K562 (cell line): ENCODE measurements at regions not wholly inside any gene's neighbourhood (a gene's known extent, or its start where the extent isn't known, plus 50 kb on each side); places are given as distances from the start of the nearest gene placed in this dataset.

Source experiments
- ATAC-seq: fragments of 200-7000 bp; cut with Tn5 transposase; 3 replicates; pipeline ENCODE4 v1.9.1; 2020; ENCODE audit warnings: moderate library complexity
- BruUV-seq: library from RNA; stranded (reverse); fragments of 400-500 nt; replicated peaks from 2 replicates; lab custom pipeline; 2021; lab: Mats Ljungman, UMichigan
- CTCF ChIA-PET: fragments of 300-600 bp; formaldehyde crosslinking; extraction: SDS; loops from one replicate; lab custom pipeline; 2021; ENCODE audit warnings: low intra/inter-chr PET ratio; lab: Yijun Ruan, JAX
- POLR2A ChIA-PET: fragments of 300-600, 350-650 bp; sonication (Branson Sonifier 250); formaldehyde crosslinking; extraction: SDS; loops from one replicate; lab custom pipeline; 2021; ENCODE audit warnings: antibody characterized with exemption, inconsistent platforms; lab: Yijun Ruan, JAX
- DNase-seq, 4 experiments: peaks; one replicate each; pipeline versions ENCODE4 v3.0.0 to v3.0.0-alpha.2; 2011 to 2018; ENCODE audit warnings: low spot score in 3 of 4, mixed read lengths in 3 of 4; ENCODE audit errors: extremely low read depth in 1 of 4
- FAIRE-seq: peaks from 2 replicates; lab custom pipeline; 2011; peaks lifted over from hg19 to GRCh38; lab: Jason Lieb, UNC
- H2AFZ ChIP-seq: 2 replicates; pipeline ENCODE4 v1.6.0; 2011; ENCODE audit warnings: low read depth, low read length, control low read depth, inconsistent platforms
- H3K27ac ChIP-seq: fragments of 200-600 bp; 3 replicates; pipeline ENCODE4 v1.8.0; 2011; ENCODE audit warnings: low read depth, mild to moderate bottlenecking, control low read depth, inconsistent platforms, low read length, moderate library complexity, mixed read lengths; ENCODE audit errors: extremely low read depth
- H3K27me3 ChIP-seq, 2 experiments: fragments of 300-600 bp in 1 of 2; 2 replicates in 1 of 2; 3 replicates in 1 of 2; pipeline versions ENCODE4 v1.6.0 to v1.8.0; 2011; ENCODE audit warnings: inconsistent platforms in 2 of 2, low read length in 2 of 2, mild to moderate bottlenecking in 1 of 2, mixed read lengths in 1 of 2, moderate library complexity in 1 of 2; ENCODE audit not compliant: control insufficient read depth in 2 of 2, insufficient read depth in 2 of 2
- H3K36me3 ChIP-seq: fragments of 300-600 bp; 3 replicates; pipeline ENCODE4 v1.8.0; 2011; ENCODE audit warnings: mild to moderate bottlenecking, low read length, inconsistent platforms; ENCODE audit not compliant: control insufficient read depth, insufficient read depth
- H3K4me1 ChIP-seq, 2 experiments: fragments of 200-600 bp in 1 of 2; replicated peaks in 1 of 2; 2 replicates in 1 of 2; 3 replicates in 1 of 2; pipeline versions ENCODE4 v1.5.1 to v1.8.0; 2011; ENCODE audit warnings: inconsistent platforms in 2 of 2, low read length in 2 of 2, mild to moderate bottlenecking in 1 of 2, mixed read lengths in 1 of 2, moderate library complexity in 1 of 2; ENCODE audit not compliant: control insufficient read depth in 2 of 2, insufficient read depth in 2 of 2
- H3K4me2 ChIP-seq: 2 replicates; pipeline ENCODE4 v1.6.1; 2011; ENCODE audit warnings: low read length, control low read depth, inconsistent platforms, mixed read lengths; ENCODE audit not compliant: insufficient read depth
- H3K4me3 ChIP-seq: fragments of 200-600 bp; sonication (generic), shearing (Covaris generic); 2 replicates; pipeline ENCODE4 v1.5.1; 2016; ENCODE audit warnings: control low read depth, inconsistent platforms
- H3K79me2 ChIP-seq: fragments of 200-600 bp; 3 replicates; pipeline ENCODE4 v1.8.0; 2011; ENCODE audit warnings: low read length, inconsistent platforms; ENCODE audit not compliant: control insufficient read depth, insufficient read depth
- H3K9ac ChIP-seq, 2 experiments: 2 replicates each; pipeline versions ENCODE4 v1.6.0 to v1.6.1; 2011; ENCODE audit warnings: low read depth in 2 of 2, low read length in 2 of 2, control low read depth in 1 of 2, inconsistent platforms in 1 of 2, mild to moderate bottlenecking in 1 of 2, mixed read lengths in 1 of 2; ENCODE audit not compliant: insufficient read depth in 1 of 2
- H3K9me1 ChIP-seq: one replicate; pipeline ENCODE4 v1.6.0; 2011; ENCODE audit warnings: inconsistent platforms, mild to moderate bottlenecking, low read length, moderate library complexity; ENCODE audit not compliant: control insufficient read depth, insufficient read depth
- H3K9me3 ChIP-seq: replicated peaks from 2 replicates; pipeline ENCODE4 v1.5.1; 2011; ENCODE audit warnings: low read depth, low read length, inconsistent platforms; ENCODE audit not compliant: control insufficient read depth, insufficient read depth
- H4K20me1 ChIP-seq: replicated peaks from 2 replicates; pipeline ENCODE4 v1.6.1; 2011; ENCODE audit warnings: low read length, inconsistent platforms, mixed read lengths; ENCODE audit not compliant: control insufficient read depth, insufficient read depth
- FOXM1 ChIP-seq, 2 experiments: fragments of 450-650 bp in 1 of 2; sonication (generic) in 1 of 2; formaldehyde crosslinking in 1 of 2; IDR thresholded peaks; 2 replicates each; pipeline versions ENCODE4 v1.6.1 to v1.9.0; 2017 to 2022; ENCODE audit warnings: low read depth in 2 of 2, mild to moderate bottlenecking in 2 of 2, missing genetic modification reagents in 1 of 2, moderate library complexity in 1 of 2
- MGA ChIP-seq: fragments of 450-650 bp; IDR thresholded peaks from 2 replicates; pipeline ENCODE4 v1.6.1; 2016; ENCODE audit warnings: mild to moderate bottlenecking, moderate library complexity
- POU5F1 ChIP-seq: fragments of 150-350 bp; IDR thresholded peaks from 2 replicates; pipeline ENCODE4 v1.6.1; 2014; ENCODE audit warnings: borderline replicate concordance, low read length, low read depth, mild to moderate bottlenecking; ENCODE audit not compliant: partially characterized antibody
- TCF7 ChIP-seq: sonication (generic); IDR thresholded peaks from 2 replicates; pipeline ENCODE4 v1.6.1; 2016; ENCODE audit warnings: antibody characterized with exemption, borderline replicate concordance
- TSC22D4 ChIP-seq: fragments of 450-650 bp; IDR thresholded peaks from 2 replicates; pipeline ENCODE4 v1.6.1; 2016; ENCODE audit warnings: missing genetic modification characterization, missing biosample characterization, control low read depth
- U2AF1 ChIP-seq: fragments of 200-400 bp; formaldehyde crosslinking; optimal IDR thresholded peaks from 2 replicates; pipeline ENCODE3; 2017; ENCODE audit warnings: mild to moderate bottlenecking, low read depth, low read length, moderate library complexity
- ZBTB8A ChIP-seq: fragments of 450-650 bp; IDR thresholded peaks from 2 replicates; pipeline ENCODE4 v1.6.1; 2018; ENCODE audit warnings: mild to moderate bottlenecking, moderate library complexity; ENCODE audit not compliant: partially characterized antibody
- ZNF282 ChIP-seq: sonication (generic); formaldehyde crosslinking; IDR thresholded peaks from 2 replicates; pipeline ENCODE4 v1.8.1; 2023; ENCODE audit warnings: missing genetic modification reagents
- WGBS: fragments of 100-300 bp; shearing (Covaris generic); methylation state at CpG from one replicate; pipeline ENCODE4 v1.1.6; 2016; ENCODE audit warnings: low coverage, mixed read lengths; ENCODE audit not compliant: insufficient coverage; ENCODE audit errors: missing lambda C conversion rate; 5-methylcytosine and 5-hydroxymethylcytosine counted together
- in situ Hi-C: fragments of 300-500 bp; cut with MboI; formaldehyde crosslinking; loops from 4 replicates; pipeline ENCODE4 v1.15.0; 2018; ENCODE audit warnings: inconsistent platforms, mixed read lengths
- intact Hi-C: fragments of 100-400 bp; cut with micrococcal nuclease; formaldehyde crosslinking; loops from 2 replicates; pipeline ENCODE4 v1.14.2; 2022
- TF ChIP-seq, protein P1 (sequence below): fragments of 450-650 bp; IDR thresholded peaks from 2 replicates; pipeline ENCODE4 v1.6.1; 2016; ENCODE audit warnings: mild to moderate bottlenecking

DNA sequence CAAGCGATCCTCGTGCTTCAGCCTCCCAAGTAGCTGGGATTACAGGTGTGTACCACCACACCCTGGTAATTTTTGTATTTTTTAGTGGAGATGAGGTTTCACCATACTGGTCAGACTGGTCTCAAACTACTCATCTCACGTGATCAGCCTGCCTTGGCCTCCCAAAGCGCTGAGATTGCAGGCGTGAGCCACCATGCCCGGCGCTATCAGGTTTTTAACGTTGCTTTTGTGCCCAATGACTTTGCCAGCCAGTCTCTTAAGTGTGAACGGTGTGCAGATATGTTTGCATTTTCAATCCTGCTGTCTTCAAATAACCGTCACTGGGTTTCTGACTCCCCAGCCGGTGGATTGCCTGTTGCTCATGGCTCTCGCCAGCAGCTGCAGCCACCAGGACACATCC is 201.8 kb upstream of the PPP2R2D start:
- ChIA-PET POLR2A (interaction anchor here (0.8 kb wide), 1 partner anchor 14 kb away, joined by 3 read pairs; no protein-coding TSS in a partner anchor), CTCF (no interaction called here)
- DNase-seq (no peak), FAIRE-seq (no peak), ATAC-seq (no peak)
- H3K4me2 ChIP-seq, result no peak overlapping the region
- WGBS, result 2% methylated on average over 9 of the region's 12 CpGs
- BruUV-seq, result no TSS peak
- H3K9ac ChIP-seq, result no peak overlapping the region
- H2AFZ ChIP-seq, result no peak overlapping the region
- H3K36me3 ChIP-seq, result no peaks in the 10 kb centered on the region
- no peak overlapping the region for H3K27ac ChIP-seq
- in situ Hi-C loops, result no loop called here
- no peaks in the 10 kb centered on the region for H4K20me1 ChIP-seq
- intact Hi-C loops, result no loop called here
- H3K4me3 ChIP-seq, result no peak overlapping the region
- no peaks in the 10 kb centered on the region for H3K9me3 ChIP-seq
- H3K27me3 ChIP-seq, result peaks cover 0 to 7% of the 10 kb centered on the region in 2 experiments; a peak in 2 of 5 replicates
- H3K79me2 ChIP-seq, result no peaks in the 10 kb centered on the region
- no peaks in the 10 kb centered on the region for H3K9me1 ChIP-seq
- no peaks in the 10 kb centered on the region for H3K4me1 ChIP-seq
- TF ChIP-seq TSC22D4 (no peak), FOXM1 (IDR thresholded peaks at IDR 0.05; ENCODE audit: low read depth) (no peak), FOXM1 (CRISPR knock-in tag; IDR thresholded peaks at IDR 0.05; ENCODE audit: low read depth) (no peak), TCF7 (no peak), ZNF282 (CRISPR knock-in tag) (no peak), ZBTB8A (no peak), POU5F1 (no peak), U2AF1 (no peak), MGA (no peak)
- TF ChIP-seq, protein P1, sequence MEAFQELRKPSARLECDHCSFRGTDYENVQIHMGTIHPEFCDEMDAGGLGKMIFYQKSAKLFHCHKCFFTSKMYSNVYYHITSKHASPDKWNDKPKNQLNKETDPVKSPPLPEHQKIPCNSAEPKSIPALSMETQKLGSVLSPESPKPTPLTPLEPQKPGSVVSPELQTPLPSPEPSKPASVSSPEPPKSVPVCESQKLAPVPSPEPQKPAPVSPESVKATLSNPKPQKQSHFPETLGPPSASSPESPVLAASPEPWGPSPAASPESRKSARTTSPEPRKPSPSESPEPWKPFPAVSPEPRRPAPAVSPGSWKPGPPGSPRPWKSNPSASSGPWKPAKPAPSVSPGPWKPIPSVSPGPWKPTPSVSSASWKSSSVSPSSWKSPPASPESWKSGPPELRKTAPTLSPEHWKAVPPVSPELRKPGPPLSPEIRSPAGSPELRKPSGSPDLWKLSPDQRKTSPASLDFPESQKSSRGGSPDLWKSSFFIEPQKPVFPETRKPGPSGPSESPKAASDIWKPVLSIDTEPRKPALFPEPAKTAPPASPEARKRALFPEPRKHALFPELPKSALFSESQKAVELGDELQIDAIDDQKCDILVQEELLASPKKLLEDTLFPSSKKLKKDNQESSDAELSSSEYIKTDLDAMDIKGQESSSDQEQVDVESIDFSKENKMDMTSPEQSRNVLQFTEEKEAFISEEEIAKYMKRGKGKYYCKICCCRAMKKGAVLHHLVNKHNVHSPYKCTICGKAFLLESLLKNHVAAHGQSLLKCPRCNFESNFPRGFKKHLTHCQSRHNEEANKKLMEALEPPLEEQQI, result no peak
